HepG2 (cell line): ENCODE measurements at regions not wholly inside any gene's neighbourhood (a gene's known extent, or its start where the extent isn't known, plus 50 kb on each side); places are given as distances from the start of the nearest gene placed in this dataset.

ENCODE experiments used
- CTCF ChIP-seq: sonication (generic); formaldehyde crosslinking; IDR thresholded peaks from 2 replicates; pipeline ENCODE4 v1.5.0; 2020; ENCODE audit warnings: mild to moderate bottlenecking, missing genetic modification reagents, moderate library complexity
- ELF4 ChIP-seq: sonication (generic); formaldehyde crosslinking; IDR thresholded peaks from 2 replicates; pipeline ENCODE4 v1.5.0; 2020; ENCODE audit warnings: missing genetic modification reagents, mild to moderate bottlenecking, moderate library complexity, borderline replicate concordance
- ESRRA ChIP-seq: sonication (generic); formaldehyde crosslinking; IDR thresholded peaks from 2 replicates; pipeline ENCODE4 v1.5.1; 2020; ENCODE audit warnings: mild to moderate bottlenecking, low read depth, missing genetic modification reagents
- KDM1A ChIP-seq: IDR thresholded peaks from 2 replicates; pipeline ENCODE4 v1.6.1; 2016; ENCODE audit warnings: missing compliant biosample characterization
- MYC ChIP-seq: sonication (generic); formaldehyde crosslinking; IDR thresholded peaks from 2 replicates; pipeline ENCODE4 v1.9.0; 2021; ENCODE audit warnings: missing genetic modification reagents, borderline replicate concordance
- RFX5 ChIP-seq: IDR thresholded peaks from 2 replicates; pipeline ENCODE4 v1.6.1; 2011; ENCODE audit warnings: low read depth, low read length, improper control_type of control experiment
- TARDBP ChIP-seq: sonication (generic); formaldehyde crosslinking; IDR thresholded peaks from 2 replicates; pipeline ENCODE4 v1.8.0; 2022; ENCODE audit warnings: mild to moderate bottlenecking, missing genetic modification reagents
- ZBTB43 ChIP-seq: sonication (generic); formaldehyde crosslinking; conservative IDR thresholded peaks from 2 replicates; pipeline ENCODE4 v1.4.0; 2020; ENCODE audit warnings: missing genetic modification reagents
- ZNF562 ChIP-seq: sonication (generic); formaldehyde crosslinking; IDR thresholded peaks from 2 replicates; pipeline ENCODE4 v1.8.0; 2022; ENCODE audit warnings: missing genetic modification reagents, borderline replicate concordance
- ZNF577 ChIP-seq: sonication (generic); formaldehyde crosslinking; IDR thresholded peaks from 2 replicates; pipeline ENCODE4 v1.4.0; 2020; ENCODE audit warnings: mild to moderate bottlenecking, low read depth, missing genetic modification reagents, borderline replicate concordance
- TF ChIP-seq, protein P1 (sequence below): sonication (generic); formaldehyde crosslinking; IDR thresholded peaks from 2 replicates; pipeline ENCODE4 v1.5.0; 2020; ENCODE audit warnings: missing genetic modification reagents
- TF ChIP-seq, protein P2 (sequence below), 2 experiments: IDR thresholded peaks; 2 replicates each; pipeline ENCODE4 v1.6.1; 2011 to 2012; ENCODE audit warnings: low read length in 2 of 2, borderline replicate concordance in 1 of 2, low read depth in 1 of 2, mild to moderate bottlenecking in 1 of 2, moderate library complexity in 1 of 2

GRCh38 chr20:51195419-51195901, 172.6 kb upstream of the KCNG1 start:
- TF ChIP-seq ZNF562 (CRISPR knock-in tag) (no peak), ELF4 (CRISPR knock-in tag) (no peak), CTCF (no peak), TARDBP (CRISPR knock-in tag) (no peak), MYC (no peak), ZBTB43 (no peak), ZNF577 (CRISPR knock-in tag) (no peak), KDM1A (no peak), ESRRA (CRISPR knock-in tag) (no peak), RFX5 (no peak)
- TF ChIP-seq, protein P1, sequence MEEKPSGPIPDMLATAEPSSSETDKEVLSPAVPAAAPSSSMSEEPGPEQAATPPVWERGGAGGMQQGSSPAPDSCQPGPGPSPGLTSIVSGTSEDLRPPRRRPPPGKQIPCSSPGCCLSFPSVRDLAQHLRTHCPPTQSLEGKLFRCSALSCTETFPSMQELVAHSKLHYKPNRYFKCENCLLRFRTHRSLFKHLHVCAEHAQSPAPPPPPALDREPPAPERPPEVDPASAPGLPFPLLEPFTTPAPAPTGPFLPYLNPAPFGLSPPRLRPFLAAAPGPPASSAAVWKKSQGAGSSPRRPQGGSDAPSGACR (CRISPR knock-in tag): no peak
- TF ChIP-seq, protein P2, sequence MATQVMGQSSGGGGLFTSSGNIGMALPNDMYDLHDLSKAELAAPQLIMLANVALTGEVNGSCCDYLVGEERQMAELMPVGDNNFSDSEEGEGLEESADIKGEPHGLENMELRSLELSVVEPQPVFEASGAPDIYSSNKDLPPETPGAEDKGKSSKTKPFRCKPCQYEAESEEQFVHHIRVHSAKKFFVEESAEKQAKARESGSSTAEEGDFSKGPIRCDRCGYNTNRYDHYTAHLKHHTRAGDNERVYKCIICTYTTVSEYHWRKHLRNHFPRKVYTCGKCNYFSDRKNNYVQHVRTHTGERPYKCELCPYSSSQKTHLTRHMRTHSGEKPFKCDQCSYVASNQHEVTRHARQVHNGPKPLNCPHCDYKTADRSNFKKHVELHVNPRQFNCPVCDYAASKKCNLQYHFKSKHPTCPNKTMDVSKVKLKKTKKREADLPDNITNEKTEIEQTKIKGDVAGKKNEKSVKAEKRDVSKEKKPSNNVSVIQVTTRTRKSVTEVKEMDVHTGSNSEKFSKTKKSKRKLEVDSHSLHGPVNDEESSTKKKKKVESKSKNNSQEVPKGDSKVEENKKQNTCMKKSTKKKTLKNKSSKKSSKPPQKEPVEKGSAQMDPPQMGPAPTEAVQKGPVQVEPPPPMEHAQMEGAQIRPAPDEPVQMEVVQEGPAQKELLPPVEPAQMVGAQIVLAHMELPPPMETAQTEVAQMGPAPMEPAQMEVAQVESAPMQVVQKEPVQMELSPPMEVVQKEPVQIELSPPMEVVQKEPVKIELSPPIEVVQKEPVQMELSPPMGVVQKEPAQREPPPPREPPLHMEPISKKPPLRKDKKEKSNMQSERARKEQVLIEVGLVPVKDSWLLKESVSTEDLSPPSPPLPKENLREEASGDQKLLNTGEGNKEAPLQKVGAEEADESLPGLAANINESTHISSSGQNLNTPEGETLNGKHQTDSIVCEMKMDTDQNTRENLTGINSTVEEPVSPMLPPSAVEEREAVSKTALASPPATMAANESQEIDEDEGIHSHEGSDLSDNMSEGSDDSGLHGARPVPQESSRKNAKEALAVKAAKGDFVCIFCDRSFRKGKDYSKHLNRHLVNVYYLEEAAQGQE (IDR thresholded peaks at IDR 0.05; ENCODE audit: borderline replicate concordance in 1 of 2, low read depth in 1 of 2, low read length in 2 of 2): no peak
